Neuronal stem cell (in vitro differentiated cells): ENCODE measurements at regions not wholly inside any gene's neighbourhood (a gene's known extent, or its start where the extent isn't known, plus 50 kb on each side); places are given as distances from the start of the nearest gene placed in this dataset.

ENCODE experiments used
- DNase-seq: peaks from one replicate; pipeline ENCODE4 v3.0.0-alpha.2; 2013; ENCODE audit warnings: low spot score
- H2AFZ ChIP-seq: one replicate; pipeline ENCODE4 v1.6.1; 2013; ENCODE audit warnings: mild to moderate bottlenecking, low read length, inconsistent platforms
- H2AK5ac ChIP-seq: 2 replicates; pipeline ENCODE4 v1.6.1; 2013; ENCODE audit warnings: low read depth, mild to moderate bottlenecking, inconsistent platforms, low read length, moderate library complexity, mixed read lengths
- H2BK120ac ChIP-seq: 2 replicates; pipeline ENCODE4 v1.6.1; 2013; ENCODE audit warnings: low read depth, mild to moderate bottlenecking, inconsistent platforms, low read length, moderate library complexity, mixed read lengths
- H2BK12ac ChIP-seq: one replicate; pipeline ENCODE4 v1.6.1; 2013; ENCODE audit warnings: low read length, inconsistent platforms
- H2BK15ac ChIP-seq: 2 replicates; pipeline ENCODE4 v1.6.1; 2013; ENCODE audit warnings: mild to moderate bottlenecking, low read length, inconsistent platforms, mixed read lengths
- H2BK5ac ChIP-seq: one replicate; pipeline ENCODE4 v1.6.1; 2013; ENCODE audit warnings: inconsistent platforms, mild to moderate bottlenecking, low read length, moderate library complexity
- H3K14ac ChIP-seq: one replicate; pipeline ENCODE4 v1.6.1; 2013; ENCODE audit warnings: low read length, inconsistent platforms
- H3K18ac ChIP-seq: 2 replicates; pipeline ENCODE4 v1.6.1; 2013; ENCODE audit warnings: low read length, inconsistent platforms
- H3K23ac ChIP-seq: 2 replicates; pipeline ENCODE4 v1.6.1; 2013; ENCODE audit warnings: low read depth, mild to moderate bottlenecking, mixed read lengths, low read length, inconsistent platforms; ENCODE audit not compliant: poor library complexity
- H3K27ac ChIP-seq: replicated peaks from 3 replicates; pipeline ENCODE4 v1.5.1; 2013; ENCODE audit warnings: low read length, inconsistent platforms
- H3K27me3 ChIP-seq, 3 experiments: 2 replicates each; pipeline ENCODE4 v1.6.1; 2013; ENCODE audit warnings: low read length in 3 of 3, mild to moderate bottlenecking in 2 of 3, inconsistent platforms in 1 of 3, low read depth in 1 of 3, mixed read lengths in 1 of 3, moderate library complexity in 1 of 3; ENCODE audit not compliant: control insufficient read depth in 3 of 3, insufficient read depth in 3 of 3
- H3K36me3 ChIP-seq, 2 donors: replicated peaks in 1 of 2; 2 replicates each; pipeline ENCODE4 v1.6.1; 2013; ENCODE audit warnings: low read length in 2 of 2; ENCODE audit not compliant: control insufficient read depth in 2 of 2, insufficient read depth in 2 of 2
- H3K4ac ChIP-seq: 2 replicates; pipeline ENCODE4 v1.6.1; 2013; ENCODE audit warnings: inconsistent platforms, mild to moderate bottlenecking, low read length, moderate library complexity
- H3K4me1 ChIP-seq, 2 donors: 1 replicate in 1 of 2; 2 replicates in 1 of 2; pipeline ENCODE4 v1.6.1; 2013; ENCODE audit warnings: low read length in 2 of 2, low read depth in 1 of 2; ENCODE audit not compliant: control insufficient read depth in 2 of 2, insufficient read depth in 1 of 2
- H3K4me2 ChIP-seq: one replicate; pipeline ENCODE4 v1.6.1; 2013; ENCODE audit warnings: mild to moderate bottlenecking, low read length, inconsistent platforms; ENCODE audit not compliant: insufficient read depth, poor library complexity, severe bottlenecking
- H3K4me3 ChIP-seq, 2 donors: 2 replicates each; pipeline ENCODE4 v1.5.1; 2013; ENCODE audit warnings: low read length in 2 of 2, mild to moderate bottlenecking in 2 of 2, inconsistent platforms in 1 of 2, moderate library complexity in 1 of 2
- H3K79me1 ChIP-seq: one replicate; pipeline ENCODE4 v1.6.1; 2013; ENCODE audit warnings: low read depth, mild to moderate bottlenecking, inconsistent platforms, low read length, moderate library complexity
- H3K9ac ChIP-seq: one replicate; pipeline ENCODE4 v1.6.1; 2013; ENCODE audit warnings: mild to moderate bottlenecking, low read depth, low read length, inconsistent platforms; ENCODE audit not compliant: poor library complexity
- H3K9me3 ChIP-seq, 2 donors: replicated peaks in 1 of 2; 2 replicates each; pipeline versions ENCODE3 to v1.6.1; 2013; ENCODE audit warnings: low read length in 2 of 2, mild to moderate bottlenecking in 2 of 2, inconsistent platforms in 1 of 2, low read depth in 1 of 2, mixed read lengths in 1 of 2, moderate library complexity in 1 of 2; ENCODE audit not compliant: control insufficient read depth in 2 of 2, insufficient read depth in 1 of 2
- H4K8ac ChIP-seq: one replicate; pipeline ENCODE4 v1.6.1; 2013; ENCODE audit warnings: low read depth, mild to moderate bottlenecking, inconsistent platforms, low read length, moderate library complexity
- H4K91ac ChIP-seq: one replicate; pipeline ENCODE4 v1.6.1; 2013; ENCODE audit warnings: low read length, low read depth, mild to moderate bottlenecking, inconsistent platforms; ENCODE audit not compliant: poor library complexity
- WGBS, 2 donors: extraction: QIAGEN DNeasy Blood & Tissue Kit; methylation state at CpG; one replicate each; pipeline ENCODE4 v1.1.7; 2013; ENCODE audit warnings: missing lambda C conversion rate in 2 of 2, mixed read lengths in 1 of 2; ENCODE audit not compliant: insufficient read length in 2 of 2, insufficient replicate concordance in 1 of 2; ENCODE audit errors: extremely low coverage in 2 of 2; 5-methylcytosine and 5-hydroxymethylcytosine counted together

DNA sequence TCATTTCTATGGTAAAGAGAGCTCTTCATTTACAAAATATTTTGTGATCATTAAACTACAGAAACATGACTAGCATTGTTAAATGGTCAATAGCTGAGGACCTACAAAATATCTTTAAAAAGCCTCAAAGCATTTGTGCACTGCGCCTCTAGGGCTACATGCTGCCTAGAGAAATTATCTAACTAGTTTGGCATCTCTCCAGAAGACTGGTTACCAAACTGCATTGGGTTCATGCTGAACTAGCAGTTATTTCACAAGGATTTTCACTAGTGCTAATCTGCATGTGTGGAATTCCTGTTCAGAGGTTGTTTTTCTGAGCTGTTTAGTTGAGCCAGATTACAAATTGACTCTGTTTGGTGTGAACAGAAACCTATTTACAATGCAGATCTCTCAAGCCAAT, 58.5 kb upstream of the PITX2 start:
- Histone ChIP-seq H3K4me1 (no peaks in the 10 kb centered on the region), H3K4ac (no peak overlapping the region), H3K27me3 (no peaks in the 10 kb centered on the region), H4K8ac (no peak overlapping the region), H4K91ac (no peak overlapping the region), H2AK5ac (no peak overlapping the region), H2BK12ac (no peak overlapping the region), H3K27ac (no peak overlapping the region), H3K4me3 (no peak overlapping the region), H3K36me3 (no peaks in the 10 kb centered on the region), H3K9ac (no peak overlapping the region), H3K18ac (no peak overlapping the region), H2BK15ac (no peak overlapping the region), H2AFZ (no peak overlapping the region), H2BK120ac (no peak overlapping the region), H3K4me2 (no peak overlapping the region), H2BK5ac (no peak overlapping the region), H3K9me3 (no peaks in the 10 kb centered on the region), H3K14ac (no peak overlapping the region), H3K23ac (no peak overlapping the region), H3K79me1 (no peaks in the 10 kb centered on the region)
- no CpG with 5 or more reads among the region's 1 CpG for WGBS, 2 donors
- no peak for DNase-seq

DNA sequence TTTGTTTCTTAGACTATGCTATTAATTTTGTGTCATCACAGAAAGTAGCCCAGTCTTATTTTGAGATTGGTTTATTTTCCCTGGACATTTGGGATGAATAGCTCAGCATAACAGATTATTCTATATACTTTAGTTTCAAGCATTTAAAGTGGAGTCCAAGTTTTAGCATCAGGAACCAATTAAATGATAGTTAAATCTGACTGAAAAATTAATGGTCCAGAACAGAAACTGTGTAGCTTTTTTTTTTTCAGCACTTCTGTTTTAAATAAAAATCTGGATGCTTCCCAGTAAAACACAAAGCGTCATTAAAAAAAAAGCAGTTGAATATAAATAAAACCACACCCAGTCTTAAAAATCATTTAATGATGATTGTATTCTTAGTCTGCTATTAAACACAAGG, 59.4 kb upstream of the PITX2 start:
- DNase-seq, result no peak
- Histone ChIP-seq H3K4me2 (no peak overlapping the region), H3K4ac (no peak overlapping the region), H3K9me3 (no peaks in the 10 kb centered on the region), H2AFZ (no peak overlapping the region), H3K4me1 (no peaks in the 10 kb centered on the region), H2AK5ac (no peak overlapping the region), H3K14ac (no peak overlapping the region), H3K23ac (no peak overlapping the region), H3K36me3 (no peaks in the 10 kb centered on the region), H4K91ac (no peak overlapping the region), H2BK5ac (no peak overlapping the region), H2BK15ac (no peak overlapping the region), H3K79me1 (no peaks in the 10 kb centered on the region), H3K18ac (no peak overlapping the region), H2BK120ac (no peak overlapping the region), H3K9ac (no peak overlapping the region), H3K27ac (no peak overlapping the region), H3K27me3 (no peaks in the 10 kb centered on the region), H3K4me3 (no peak overlapping the region), H2BK12ac (no peak overlapping the region), H4K8ac (no peak overlapping the region)
- WGBS, 2 donors, result no CpG with 5 or more reads among the region's 1 CpG

DNA sequence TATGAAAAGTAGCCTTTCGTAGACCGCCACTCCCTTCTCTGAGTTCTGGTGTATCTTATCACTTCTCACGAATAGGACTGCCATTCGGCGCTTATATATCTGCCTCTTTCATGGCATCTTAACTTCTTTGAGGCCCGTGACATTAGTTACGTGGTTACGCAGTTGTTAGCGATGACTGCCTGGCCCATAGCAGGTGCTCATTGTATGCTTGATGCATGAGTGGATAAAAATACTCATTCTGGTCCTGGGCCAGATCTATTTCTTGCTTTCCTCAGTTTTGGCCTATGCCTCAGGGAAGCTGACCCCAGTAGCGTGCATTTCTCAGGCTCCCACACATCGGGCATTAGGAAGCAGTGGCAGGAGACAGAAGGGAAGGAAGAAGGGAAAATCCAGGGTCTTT, 60.7 kb upstream of the PITX2 start:
- no peak overlapping the region for H4K8ac ChIP-seq
- H2BK12ac ChIP-seq, result no peak overlapping the region
- H3K4me3 ChIP-seq, result no peak overlapping the region
- no peaks in the 10 kb centered on the region for H3K27me3 ChIP-seq
- H3K27ac ChIP-seq, result no peak overlapping the region
- DNase-seq, result no peak
- no peaks in the 10 kb centered on the region for H3K9me3 ChIP-seq
- no peaks in the 10 kb centered on the region for H3K36me3 ChIP-seq
- H4K91ac ChIP-seq, result no peak overlapping the region
- H3K9ac ChIP-seq, result no peak overlapping the region
- no peak overlapping the region for H3K18ac ChIP-seq
- no peaks in the 10 kb centered on the region for H3K79me1 ChIP-seq
- no peak overlapping the region for H2AK5ac ChIP-seq
- no peak overlapping the region for H3K23ac ChIP-seq
- H3K4me2 ChIP-seq, result no peak overlapping the region
- no peak overlapping the region for H3K14ac ChIP-seq
- no peak overlapping the region for H3K4ac ChIP-seq
- no peaks in the 10 kb centered on the region for H3K4me1 ChIP-seq
- no CpG with 5 or more reads among the region's 11 CpGs for WGBS, 2 donors
- no peak overlapping the region for H2BK15ac ChIP-seq
- H2BK5ac ChIP-seq, result no peak overlapping the region
- H2BK120ac ChIP-seq, result no peak overlapping the region
- no peak overlapping the region for H2AFZ ChIP-seq

DNA sequence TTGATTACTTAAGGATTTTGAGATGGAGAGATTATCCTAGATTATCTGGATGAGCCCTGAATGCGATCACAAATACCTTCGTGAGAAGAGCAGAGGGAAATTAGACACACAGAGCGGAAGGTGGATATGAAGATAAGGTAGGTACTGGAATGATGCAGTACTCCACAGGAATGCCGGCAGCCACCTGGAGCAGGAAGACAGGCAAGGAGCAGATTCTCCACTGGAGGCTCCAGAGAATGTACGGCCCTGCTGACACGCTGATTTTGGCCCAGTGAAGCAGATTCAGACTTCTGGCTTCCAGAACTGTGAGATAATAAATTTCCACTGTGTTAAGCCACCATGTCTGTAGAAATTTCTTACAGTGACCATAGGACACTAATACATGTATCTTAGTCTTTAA, 79.4 kb upstream of the PITX2 start:
- Histone ChIP-seq H3K18ac (no peak overlapping the region), H4K8ac (no peak overlapping the region), H2BK15ac (no peak overlapping the region), H3K27ac (no peak overlapping the region), H2BK5ac (no peak overlapping the region), H2BK120ac (no peak overlapping the region), H3K9ac (no peak overlapping the region), H2AFZ (no peak overlapping the region), H3K36me3 (no peaks in the 10 kb centered on the region), H3K27me3 (no peaks in the 10 kb centered on the region), H2BK12ac (no peak overlapping the region), H3K4ac (no peak overlapping the region), H3K9me3 (no peaks in the 10 kb centered on the region), H3K23ac (no peak overlapping the region), H2AK5ac (no peak overlapping the region), H3K4me3 (no peak overlapping the region), H3K79me1 (no peaks in the 10 kb centered on the region), H3K14ac (no peak overlapping the region), H3K4me1 (no peaks in the 10 kb centered on the region), H4K91ac (no peak overlapping the region), H3K4me2 (no peak overlapping the region)
- no peak for DNase-seq
- WGBS, 2 donors, result no CpG with 5 or more reads among the region's 6 CpGs
